ENCODE measurements at regions not wholly inside any gene's neighbourhood (a gene's known extent, or its start where the extent isn't known, plus 50 kb on each side); places are given as distances from the start of the nearest gene placed in this dataset.

GRCh38 chrY:8151561-8151960 is 1185.7 kb upstream of the TSPY4 start:
- no peak for DNase-seq
- TF ChIP-seq POLR2A (IDR thresholded peaks at IDR 0.05; ENCODE audit: low read length) = no peak
- TF ChIP-seq GATA1 (IDR thresholded peaks at IDR 0.05; ENCODE audit: low read depth, low read length) = no peak

GRCh38 chrY:8128578-8128977 is 1208.7 kb upstream of the TSPY4 start:
- TF ChIP-seq POLR2A (IDR thresholded peaks at IDR 0.05; ENCODE audit: low read length) (no peak), GATA1 (IDR thresholded peaks at IDR 0.05; ENCODE audit: low read depth, low read length) (no peak)
- no peak for DNase-seq

DNA sequence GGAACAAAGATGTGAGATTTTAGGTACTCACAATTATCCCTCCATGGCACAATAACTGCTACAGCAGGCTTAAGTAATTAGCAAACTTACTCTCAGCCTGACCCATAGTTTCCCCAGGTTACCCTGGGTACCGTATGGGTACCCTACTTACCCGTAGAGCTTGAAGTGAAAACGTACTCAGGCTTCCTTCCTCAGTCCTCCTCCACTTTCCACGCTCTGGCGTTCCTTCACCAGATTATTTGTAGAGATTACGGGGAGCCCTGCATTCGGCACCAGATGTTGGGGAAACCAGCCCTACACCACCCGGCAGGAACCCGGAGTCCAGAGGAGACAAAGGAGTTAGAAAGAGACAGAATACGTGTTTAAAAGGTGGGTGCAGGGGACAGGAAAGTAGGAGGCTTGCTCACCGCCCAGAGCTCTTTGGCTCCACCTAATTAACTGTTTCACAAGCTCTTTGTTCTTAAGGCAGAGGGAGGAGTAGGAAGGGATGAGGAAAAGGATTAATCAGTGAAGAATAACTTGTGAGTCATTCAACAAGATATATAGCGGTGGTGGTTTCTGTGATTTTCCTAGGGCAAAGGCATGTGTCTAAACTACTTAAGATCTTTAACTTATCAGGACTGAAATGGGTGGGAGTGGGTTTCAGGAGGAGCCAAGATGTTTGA is 1211.2 kb upstream of the TSPY4 start:
- no peak for DNase-seq
- TF ChIP-seq GATA1 (IDR thresholded peaks at IDR 0.05; ENCODE audit: low read depth, low read length) (no peak), POLR2A (IDR thresholded peaks at IDR 0.05; ENCODE audit: low read length) (no peak)

DNA sequence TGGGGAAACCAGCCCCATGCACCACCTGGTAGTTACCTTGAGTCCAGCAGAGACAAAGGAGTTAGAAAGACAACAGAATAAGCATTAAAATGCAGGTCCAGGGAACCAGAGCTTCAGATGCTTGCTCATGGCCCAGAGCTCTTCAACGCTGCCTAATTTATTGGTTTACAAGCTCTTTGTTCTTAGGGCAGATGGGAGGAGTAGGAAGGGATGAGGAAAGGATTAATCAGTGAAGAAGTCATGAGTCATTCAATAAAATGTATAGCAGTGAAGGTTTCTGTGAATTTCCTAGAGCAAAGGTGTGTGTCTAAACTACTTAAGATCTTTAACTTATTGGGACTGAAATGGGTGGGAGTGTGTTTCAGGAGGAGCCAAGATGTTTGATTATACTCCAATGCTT is 1210.3 kb upstream of the AMELY start:
- no peak for TF ChIP-seq GATA1 (IDR thresholded peaks at IDR 0.05; ENCODE audit: low read depth, low read length)
- no peak for TF ChIP-seq POLR2A (IDR thresholded peaks at IDR 0.05; ENCODE audit: low read length)
- DNase-seq = no peak

- no peak for DNase-seq
These were observed 1182.9 kb upstream of the AMELY start for GRCh38 chrY:8094429-8094828.

DNA sequence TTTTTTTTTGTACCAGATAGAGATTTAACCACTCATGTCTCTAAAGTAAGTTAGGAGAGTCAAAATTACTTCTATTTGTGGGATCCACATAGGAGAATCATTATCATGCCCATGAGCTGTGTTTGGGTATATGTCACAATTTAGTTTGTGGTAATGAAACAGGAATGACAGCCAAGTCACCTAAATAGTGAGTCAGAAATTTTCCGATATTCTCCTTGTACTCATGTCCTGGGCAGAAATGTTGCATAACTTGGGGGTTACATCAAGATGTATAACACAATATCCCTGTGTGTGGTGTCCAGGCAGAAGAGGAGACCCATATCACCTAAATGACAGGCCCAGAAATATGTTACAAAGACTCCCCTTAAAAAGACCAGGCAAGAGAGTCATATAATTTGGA is 1181.4 kb upstream of the AMELY start:
- TF ChIP-seq POLR2A (IDR thresholded peaks at IDR 0.05; ENCODE audit: low read length) (no peak), GATA1 (IDR thresholded peaks at IDR 0.05; ENCODE audit: low read depth, low read length) (no peak)
- no peak for DNase-seq

More at GRCh38 chrY:8094429-8094828, 1182.9 kb upstream of the AMELY start:
- TF ChIP-seq POLR2A (IDR thresholded peaks at IDR 0.05; ENCODE audit: low read length) (no peak), GATA1 (IDR thresholded peaks at IDR 0.05; ENCODE audit: low read depth, low read length) (no peak)

- no peak for DNase-seq
- TF ChIP-seq POLR2A (IDR thresholded peaks at IDR 0.05; ENCODE audit: low read length) = no peak
- TF ChIP-seq GATA1 (IDR thresholded peaks at IDR 0.05; ENCODE audit: low read depth, low read length) = no peak
These were observed 1174.4 kb upstream of the AMELY start for GRCh38 chrY:8085925-8086324.

GRCh38 chrY:8084192-8084591 is 1172.6 kb upstream of the AMELY start:
- TF ChIP-seq GATA1 (IDR thresholded peaks at IDR 0.05; ENCODE audit: low read depth, low read length) = no peak
- no peak for TF ChIP-seq POLR2A (IDR thresholded peaks at IDR 0.05; ENCODE audit: low read length)
- DNase-seq = no peak

GRCh38 chrY:8081151-8081550 is 1169.6 kb upstream of the AMELY start:
- TF ChIP-seq POLR2A (IDR thresholded peaks at IDR 0.05; ENCODE audit: low read length) (no peak), GATA1 (IDR thresholded peaks at IDR 0.05; ENCODE audit: low read depth, low read length) (no peak)

DNA sequence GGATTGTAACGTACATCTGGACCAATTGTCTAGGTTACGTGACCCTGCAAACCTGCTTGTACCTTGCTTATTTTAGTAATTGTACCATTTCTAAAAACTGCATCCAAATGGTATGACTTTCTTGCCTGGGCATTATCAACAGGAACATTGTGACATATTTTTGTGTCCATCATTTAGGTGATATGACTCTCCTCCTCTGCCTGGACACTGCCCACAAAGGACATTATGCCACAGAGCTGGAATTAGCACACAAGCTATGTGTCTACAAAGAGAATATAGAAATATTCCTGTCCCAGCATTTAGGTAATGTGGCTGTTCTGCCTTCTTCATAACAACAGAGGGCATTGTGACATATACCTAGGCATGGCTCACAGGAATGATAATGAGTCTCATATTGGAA is 1153.7 kb upstream of the AMELY start:
- TF ChIP-seq POLR2A (IDR thresholded peaks at IDR 0.05; ENCODE audit: low read length) = no peak
- TF ChIP-seq GATA1 (IDR thresholded peaks at IDR 0.05; ENCODE audit: low read depth, low read length) = no peak
- no peak for DNase-seq

More at GRCh38 chrY:8081151-8081550, 1169.6 kb upstream of the AMELY start:
- DNase-seq = no peak

GRCh38 chrY:8064500-8064899 is 1152.9 kb upstream of the AMELY start:
- no peak for TF ChIP-seq GATA1 (IDR thresholded peaks at IDR 0.05; ENCODE audit: low read depth, low read length)
- no peak for TF ChIP-seq POLR2A (IDR thresholded peaks at IDR 0.05; ENCODE audit: low read length)
- no peak for DNase-seq

GRCh38 chrY:8063973-8064372 is 1152.4 kb upstream of the AMELY start:
- TF ChIP-seq POLR2A (IDR thresholded peaks at IDR 0.05; ENCODE audit: low read length) = no peak
- TF ChIP-seq GATA1 (IDR thresholded peaks at IDR 0.05; ENCODE audit: low read depth, low read length) = no peak
- DNase-seq = no peak

GRCh38 chrY:8058613-8059012 is 1147.1 kb upstream of the AMELY start:
- no peak for DNase-seq
- no peak for TF ChIP-seq GATA1 (IDR thresholded peaks at IDR 0.05; ENCODE audit: low read depth, low read length)
- TF ChIP-seq POLR2A (IDR thresholded peaks at IDR 0.05; ENCODE audit: low read length) = no peak

DNA sequence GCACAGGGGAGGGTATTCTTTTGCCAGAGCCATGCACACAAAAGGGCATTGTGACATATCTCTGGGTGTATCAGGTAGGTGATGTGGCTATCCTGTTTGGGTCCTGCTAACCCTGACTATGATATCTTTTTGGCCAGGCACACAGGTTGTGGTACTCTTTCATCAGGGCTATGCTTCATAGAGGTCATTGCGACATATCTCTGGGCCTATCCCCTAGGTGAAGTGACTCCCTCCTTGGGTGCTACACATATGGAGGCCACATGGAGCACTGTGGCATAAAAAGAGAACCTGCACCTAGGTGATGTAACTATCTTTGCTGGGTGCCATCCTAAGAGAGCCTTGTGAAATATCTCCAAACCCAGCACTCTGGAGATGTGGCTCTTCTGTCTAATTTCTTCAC is 1139.8 kb upstream of the AMELY start:
- no peak for DNase-seq
- TF ChIP-seq POLR2A (IDR thresholded peaks at IDR 0.05; ENCODE audit: low read length) (no peak), GATA1 (IDR thresholded peaks at IDR 0.05; ENCODE audit: low read depth, low read length) (no peak)

GRCh38 chrY:8041238-8041637 is 1129.7 kb upstream of the AMELY start:
- no peak for DNase-seq
- TF ChIP-seq POLR2A (IDR thresholded peaks at IDR 0.05; ENCODE audit: low read length) = no peak
- TF ChIP-seq GATA1 (IDR thresholded peaks at IDR 0.05; ENCODE audit: low read depth, low read length) = no peak

Data from erythroblast (primary cell).